ENCODE measurements at regions not wholly inside any gene's neighbourhood (a gene's known extent, or its start where the extent isn't known, plus 50 kb on each side); places are given as distances from the start of the nearest gene placed in this dataset.

DNA sequence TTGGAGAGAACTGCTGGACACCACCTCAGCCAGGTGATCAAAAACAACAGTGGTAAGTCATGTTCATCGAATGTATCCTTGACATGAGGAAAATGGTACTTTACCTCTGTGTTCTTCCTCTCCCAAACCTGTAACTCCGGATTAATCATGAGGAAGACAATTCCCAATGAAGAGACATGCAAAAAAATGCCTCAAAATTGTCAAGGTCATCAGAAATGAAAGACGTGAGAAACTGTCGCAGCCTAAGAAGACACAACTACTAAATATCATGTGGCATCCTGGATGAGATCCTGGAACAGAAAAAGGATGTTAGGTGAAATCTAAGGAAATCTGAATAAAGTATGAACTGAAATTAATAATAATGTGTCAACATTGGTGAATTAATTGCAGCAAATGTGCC, 178.4 kb downstream of the LACC1 start:
- no peak for DNase-seq

DNA sequence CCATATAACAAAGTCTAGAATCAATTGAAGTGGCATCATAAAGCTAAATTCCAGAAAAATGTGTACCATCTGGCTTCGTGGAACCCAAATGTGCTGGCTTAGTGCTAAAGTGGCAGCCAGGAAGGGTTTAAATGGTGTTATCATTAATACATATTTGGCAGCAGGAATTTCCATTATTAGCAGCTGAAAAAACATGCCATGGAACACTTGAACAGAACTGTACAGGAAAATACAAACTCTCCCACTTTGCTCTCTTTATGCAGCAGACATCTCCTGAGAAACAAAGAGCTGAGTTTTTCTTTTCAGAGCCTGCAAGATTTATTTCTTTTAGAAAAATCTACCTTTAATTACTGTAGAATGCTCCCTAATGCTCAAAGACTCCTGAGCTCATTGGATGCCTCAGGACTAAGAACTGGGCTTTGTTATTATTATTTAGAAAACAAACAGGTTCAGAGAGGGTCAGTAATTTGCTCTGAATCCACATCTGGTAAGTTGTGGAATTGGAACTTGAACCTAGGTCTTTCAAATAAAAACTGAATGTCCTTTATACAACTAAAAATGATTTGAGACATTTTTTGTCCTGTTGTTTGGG, 179.0 kb downstream of the LACC1 start:
- DNase-seq, result no peak

DNA sequence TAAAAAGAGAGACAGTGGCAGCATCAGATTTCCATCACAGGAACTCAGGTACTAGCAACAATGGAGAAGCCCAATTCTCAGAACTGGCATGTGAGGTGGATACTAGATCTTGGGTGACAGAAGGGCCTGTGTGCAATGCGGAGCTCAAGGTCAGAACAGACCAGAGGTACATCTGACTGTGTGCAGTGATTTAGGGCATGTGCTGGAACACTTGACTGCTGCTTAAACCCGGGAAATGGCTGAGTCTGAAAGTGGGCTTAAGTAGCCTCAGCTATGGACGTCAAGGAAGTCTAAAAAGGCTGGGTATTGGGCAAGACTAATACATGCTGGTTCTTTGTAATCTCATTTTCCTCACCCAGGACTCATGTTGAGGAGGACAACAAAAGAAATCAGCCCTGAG, 182.2 kb downstream of the LACC1 start:
- DNase-seq, result no peak

DNA sequence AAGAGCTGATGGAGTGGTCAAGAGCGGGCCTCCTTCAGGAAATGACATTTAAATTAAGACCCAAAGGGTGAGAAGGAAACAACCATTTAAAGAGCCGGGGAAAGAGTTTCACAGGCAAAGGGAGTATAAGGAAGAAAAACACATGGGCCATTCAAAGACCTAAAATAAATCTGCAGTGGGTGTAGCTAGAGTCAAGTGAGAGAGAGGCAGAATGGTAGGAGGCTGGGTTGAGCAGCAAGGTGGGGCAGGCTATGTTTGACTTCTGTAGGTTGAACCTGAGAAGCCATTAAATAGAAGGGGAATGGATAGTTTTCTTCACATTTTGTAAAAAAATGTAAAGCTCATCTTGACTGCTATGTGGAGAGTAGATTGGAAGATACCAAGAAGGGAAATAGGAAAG, 183.8 kb downstream of the LACC1 start:
- DNase-seq, result no peak

DNA sequence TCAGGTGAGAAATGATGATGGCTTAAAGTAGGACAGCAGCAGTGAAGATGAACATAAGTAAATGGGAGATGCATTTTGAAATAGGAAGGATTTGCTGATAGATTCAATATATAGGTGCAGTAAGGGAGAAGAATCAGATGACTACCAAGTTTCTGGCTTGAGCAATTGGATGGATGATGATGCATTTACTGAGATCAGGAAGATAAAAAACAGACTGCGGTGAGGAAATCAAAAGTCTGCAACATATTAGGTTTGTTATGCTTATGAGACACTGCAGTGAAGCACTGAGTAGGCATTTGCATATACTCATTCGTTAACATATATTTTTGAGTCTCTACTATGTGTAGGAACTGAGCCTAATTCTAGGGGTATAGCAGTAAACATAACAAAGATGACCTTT, 184.2 kb downstream of the LACC1 start:
- no peak for DNase-seq

DNA sequence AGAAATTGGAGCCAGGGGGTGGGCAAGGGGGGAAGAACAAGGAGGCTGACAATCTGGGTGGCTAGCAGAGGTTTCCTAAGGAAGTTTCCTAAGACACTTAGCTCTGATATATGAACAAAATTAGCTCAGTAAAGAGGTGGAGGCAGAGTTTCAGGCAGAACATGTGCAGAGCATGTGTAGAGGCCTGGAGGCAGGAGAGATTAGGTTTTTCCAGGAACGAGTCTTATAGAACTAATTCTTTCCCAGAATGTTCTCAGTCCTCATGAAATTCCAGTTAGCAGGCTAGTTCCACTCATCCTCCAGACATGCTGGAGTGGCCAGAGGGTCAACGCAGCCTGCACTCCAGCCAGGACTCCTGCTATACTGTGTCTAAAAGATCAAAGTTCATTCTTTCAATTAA, 184.7 kb downstream of the LACC1 start:
- DNase-seq, result no peak

DNA sequence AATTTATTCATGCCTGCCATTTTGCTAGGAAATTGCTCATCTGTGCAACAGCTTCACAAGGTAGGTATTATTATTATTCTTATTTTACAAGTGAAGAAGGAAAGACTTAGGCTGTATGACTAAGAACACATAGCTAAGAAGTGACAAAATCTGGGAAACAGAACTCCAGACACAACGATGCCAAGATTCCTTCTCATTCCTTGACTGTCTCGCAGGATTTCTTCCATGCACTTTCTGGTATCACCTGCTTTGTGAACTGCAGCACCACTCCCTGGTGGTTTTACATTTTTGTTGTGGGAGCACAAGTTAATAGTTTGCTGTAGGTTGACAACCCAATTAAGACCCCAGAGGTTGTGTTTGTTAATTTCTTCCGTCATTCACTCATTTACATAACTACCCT, 188.5 kb downstream of the LACC1 start:
- no peak for DNase-seq

DNA sequence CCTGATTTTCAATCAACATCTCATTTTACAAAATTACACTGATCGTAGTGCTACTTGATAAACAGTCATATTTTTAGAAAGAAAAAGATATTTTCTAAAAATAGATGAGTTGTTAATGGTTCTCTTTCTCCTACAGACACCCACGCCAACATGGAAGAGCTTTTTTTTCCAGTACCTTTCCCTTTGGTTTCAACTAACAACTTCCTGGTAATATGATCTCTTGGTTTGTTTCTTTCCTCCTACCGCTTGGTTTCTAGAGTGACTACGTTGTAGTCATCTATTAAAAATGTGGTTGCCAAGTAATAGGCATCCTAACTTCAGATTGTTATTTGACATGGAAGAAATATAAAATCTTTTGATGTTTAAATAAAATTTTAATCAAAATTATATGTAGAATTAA, 189.0 kb downstream of the LACC1 start:
- DNase-seq, result no peak

DNA sequence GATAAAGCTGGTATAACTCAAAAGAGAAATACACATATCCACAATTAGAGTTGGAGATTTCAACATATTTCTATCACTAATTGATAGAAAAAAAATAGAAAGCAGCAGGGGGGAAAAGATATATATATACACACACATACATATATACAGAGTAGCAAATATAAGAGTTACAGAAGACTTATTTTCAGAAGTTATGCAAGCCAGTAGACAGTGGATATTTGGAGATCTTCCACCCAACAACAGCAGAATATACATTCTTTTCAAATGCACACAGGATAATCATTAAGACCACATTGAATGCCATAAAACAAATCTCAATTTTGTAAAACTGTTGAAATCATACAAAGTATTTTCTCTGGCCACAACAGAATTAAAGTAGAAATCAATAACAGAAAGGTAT, 192.8 kb downstream of the LACC1 start:
- DNase-seq, result no peak

DNA sequence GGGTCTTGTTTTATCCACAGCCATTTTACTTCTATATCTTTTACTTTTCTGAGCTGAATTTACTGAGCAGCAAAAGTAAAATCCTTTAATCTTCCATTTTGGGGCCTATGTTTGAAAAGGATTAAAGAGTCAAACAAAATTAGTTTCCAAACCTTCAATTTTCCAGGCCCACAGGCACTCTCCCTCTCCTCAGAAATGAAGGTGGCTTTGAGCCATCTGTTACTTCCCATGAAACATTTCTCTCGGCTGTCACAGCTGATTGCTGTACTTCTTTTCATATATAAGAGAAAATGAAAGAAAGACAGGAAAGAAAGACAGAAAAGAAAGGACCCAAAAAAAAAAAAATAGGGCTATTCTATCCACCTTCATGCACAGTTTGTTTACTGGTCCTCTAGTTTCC, 194.9 kb downstream of the LACC1 start:
- DNase-seq, result no peak

DNA sequence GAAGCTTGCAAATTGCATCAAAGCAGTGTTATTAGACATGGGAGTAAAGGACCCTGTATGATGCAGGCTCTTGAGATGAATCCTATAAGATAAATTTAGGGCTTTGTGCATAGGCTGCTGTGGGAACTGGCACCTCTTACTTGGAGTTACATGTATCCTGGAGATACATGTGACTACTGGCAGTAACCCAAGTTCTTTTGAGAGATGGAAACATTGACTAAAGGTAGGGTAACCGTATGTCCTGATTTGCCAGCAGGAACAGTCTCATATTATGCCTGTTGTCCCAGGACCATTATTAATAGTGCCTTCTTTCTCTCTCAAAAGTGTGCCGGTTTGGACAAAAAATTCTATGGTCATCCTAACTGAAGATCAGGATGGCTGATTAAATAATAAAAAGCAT, 195.4 kb downstream of the LACC1 start:
- DNase-seq, result no peak

DNA sequence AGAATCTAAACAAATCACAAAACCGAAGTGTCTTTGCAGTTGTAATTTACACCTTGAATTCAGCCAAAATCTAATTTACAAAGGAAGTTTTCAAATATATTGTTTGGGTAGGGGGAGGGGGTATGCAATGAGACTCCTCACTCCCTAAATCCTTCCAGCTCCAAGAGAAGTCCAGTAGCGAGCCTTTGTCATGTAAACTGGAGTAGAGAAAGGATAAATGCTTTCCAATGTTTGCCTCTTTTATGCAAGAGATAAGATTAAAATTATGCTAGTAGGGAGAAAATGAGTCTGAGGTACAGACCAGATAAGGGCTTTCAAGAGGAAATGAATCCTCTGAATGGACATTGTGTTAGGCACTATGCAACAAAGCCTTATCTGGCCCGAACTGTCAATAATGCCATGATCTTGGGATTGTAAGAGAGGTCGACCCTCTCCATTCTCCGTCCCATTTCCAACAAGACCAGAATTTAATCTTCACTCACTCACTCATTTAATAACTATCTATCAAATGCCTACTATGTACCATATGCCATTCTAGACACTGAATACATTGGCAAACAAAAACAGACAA, 199.2 kb downstream of the LACC1 start:
- no peak for DNase-seq

DNA sequence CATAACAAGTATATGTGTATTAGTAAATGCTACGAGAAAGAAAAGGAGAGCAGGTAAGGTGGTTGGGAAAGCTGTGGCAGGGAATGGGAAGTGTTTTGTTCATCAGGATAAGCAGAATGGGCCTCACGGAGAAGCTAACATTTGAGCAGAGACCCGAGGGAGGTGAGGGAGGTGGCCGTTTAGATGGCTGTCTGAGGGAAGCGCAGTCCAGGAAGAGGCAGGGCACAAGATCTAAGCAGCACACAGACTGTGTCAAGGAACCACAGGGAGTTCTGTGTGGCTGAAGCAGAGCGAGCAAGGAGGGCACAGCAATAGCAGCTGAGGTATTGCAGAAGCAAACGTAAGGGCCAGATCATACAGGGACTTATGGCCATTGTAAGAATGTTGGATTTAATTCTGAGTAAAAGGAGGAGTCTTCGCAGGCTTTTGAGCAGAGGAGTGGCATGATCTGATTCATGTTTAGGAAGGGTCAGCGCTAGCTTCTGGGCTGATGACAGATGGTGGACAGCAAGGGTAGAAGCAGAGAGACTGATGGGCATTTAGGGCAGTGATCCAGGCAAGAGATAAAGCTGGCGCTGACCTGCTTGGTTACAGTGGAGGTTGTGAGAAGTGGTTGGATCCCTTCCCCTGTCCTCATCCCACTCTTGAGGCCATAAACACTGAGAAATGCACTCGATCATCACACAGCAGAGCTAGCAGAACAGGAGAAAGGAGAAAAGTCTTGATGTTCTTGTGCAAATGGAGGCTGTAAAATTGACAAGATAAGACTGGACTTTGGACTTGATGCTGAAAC, 199.9 kb downstream of the LACC1 start:
- no peak for DNase-seq

DNA sequence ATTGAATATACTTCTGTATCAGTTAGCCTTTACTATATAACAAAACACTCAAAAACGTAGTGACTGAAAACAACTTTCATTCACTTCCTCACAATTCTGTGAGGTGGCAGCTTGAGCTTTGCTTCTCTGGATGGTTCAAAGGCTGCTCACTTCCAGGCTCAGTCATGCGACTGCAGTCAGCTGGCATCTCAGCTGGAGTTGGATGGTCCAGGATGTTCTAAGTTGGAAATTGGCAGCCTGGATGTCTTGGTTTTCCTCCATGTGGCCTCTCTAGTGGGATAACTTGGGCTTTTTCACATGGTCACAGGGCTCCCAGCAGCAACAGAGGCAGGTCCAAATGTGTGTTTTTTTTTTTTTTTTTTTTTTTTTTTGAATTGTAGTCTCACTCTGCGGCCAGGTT, 204.4 kb downstream of the LACC1 start:
- DNase-seq, result no peak

DNA sequence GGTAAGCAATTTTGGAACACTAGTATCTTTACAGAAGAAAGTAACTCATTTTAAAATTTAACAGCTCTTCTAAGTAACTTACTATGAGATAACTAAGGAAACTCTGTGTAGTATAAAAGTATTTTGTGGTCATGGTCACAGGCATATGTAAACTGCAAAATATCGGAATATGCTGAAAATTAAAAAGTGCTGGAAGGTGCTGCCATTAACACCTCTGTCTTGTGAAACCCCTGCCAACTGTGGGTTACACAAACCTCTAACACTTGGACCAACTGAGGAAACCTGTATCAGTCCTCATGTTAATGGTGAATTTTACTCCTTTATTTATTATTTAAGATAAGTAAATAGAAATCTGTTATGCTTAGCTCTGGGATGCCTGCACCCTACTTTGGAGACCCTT, 206.7 kb downstream of the LACC1 start:
- no peak for DNase-seq

DNA sequence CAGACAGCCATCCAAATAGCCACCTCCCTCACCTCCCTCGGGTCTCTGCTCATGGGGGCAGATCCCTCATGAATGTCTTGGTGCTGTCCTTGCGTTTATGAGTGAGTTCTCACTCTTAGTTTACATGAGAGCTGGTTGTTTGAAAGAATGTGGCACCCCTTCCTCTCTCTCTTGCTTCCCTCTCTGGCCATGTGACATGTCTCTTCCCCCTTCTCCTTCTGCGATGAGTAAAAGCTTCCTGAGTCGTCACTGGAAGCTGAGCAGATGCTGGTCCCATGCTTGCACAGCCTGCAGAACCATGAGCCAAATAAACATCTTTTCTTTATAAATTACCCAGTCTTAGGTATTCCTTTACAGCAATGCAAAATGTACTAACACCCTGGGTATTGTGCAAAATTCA, 208.7 kb downstream of the LACC1 start:
- DNase-seq, result no peak

DNA sequence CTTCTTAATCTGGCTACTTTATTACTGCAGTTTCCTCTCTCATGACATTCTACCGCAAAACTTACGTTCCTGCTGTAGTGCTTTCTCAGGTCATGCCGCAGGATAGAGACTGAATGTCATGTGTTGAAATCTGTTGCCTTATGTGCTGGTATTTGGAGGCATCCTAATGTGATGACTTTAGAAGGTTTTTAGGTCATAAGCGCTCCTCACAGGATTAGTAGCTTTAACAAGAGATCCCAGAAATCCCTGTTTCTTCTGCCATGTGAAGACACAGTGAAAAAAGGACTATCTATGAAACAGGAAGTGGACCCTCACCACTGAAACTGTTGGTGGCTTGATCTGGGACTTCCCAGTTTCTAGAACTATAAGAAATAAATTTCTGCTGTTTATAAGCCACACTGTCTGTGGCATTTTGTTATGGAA, 209.3 kb downstream of the LACC1 start:
- DNase-seq, result no peak

DNA sequence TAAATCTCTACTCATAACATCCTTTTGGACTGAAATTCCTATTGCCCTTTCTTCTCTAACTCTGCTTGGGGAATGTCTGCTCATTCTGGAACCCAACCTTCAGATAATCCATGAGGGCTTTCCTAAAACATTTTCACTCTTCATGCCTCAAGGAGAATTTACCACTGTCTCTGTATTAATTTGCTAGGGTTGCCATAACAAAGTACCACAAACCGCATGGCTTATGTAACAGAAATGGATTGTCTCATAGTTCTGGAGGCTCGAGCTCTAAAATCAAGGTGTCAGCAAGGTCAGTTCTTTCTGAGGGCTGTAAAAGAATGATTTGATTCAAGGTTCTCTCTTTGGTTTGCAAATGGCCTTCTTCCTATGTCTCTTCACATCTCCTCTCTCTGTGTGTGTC, 209.7 kb downstream of the LACC1 start:
- DNase-seq, result no peak

DNA sequence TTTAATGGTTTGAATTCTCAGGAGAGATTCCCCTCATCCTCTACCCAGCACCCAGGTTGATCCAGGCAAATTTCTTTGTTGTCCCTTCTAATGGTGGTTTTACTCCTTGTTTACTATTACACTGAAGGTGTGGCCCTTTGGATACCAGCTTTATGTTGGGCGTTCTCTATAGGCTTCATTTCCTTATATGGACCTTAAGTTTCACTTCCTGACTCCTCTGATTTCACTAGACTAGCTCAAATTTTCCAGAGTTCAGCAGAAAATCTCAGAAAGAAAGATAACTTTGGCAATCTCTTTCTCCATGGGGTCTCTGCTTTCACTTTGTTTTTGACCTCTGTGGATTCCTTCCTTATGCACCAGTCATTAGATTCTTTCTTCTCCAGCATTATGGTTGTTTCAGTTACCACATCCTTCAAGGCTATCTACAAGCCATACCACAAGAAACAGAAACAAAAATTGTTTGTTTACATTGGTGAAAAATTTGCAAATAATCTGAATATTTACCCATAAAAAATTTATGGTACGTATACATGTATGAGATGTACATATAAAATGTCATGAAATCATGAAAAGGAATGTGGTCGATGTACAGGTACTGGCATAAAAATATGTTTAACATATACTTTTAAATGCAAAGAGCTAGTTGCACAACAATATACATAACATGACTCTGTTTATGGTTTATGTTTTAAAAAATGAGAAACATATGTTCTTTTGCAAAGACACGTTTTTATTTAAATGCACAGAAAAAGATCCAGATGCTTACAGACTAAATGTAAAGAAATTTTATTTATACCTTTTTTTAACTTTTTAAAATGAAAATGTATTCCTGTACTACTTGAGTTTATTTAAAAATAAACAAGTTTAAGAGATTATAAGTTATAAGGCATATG, 212.6 kb downstream of the LACC1 start:
- no peak for DNase-seq

DNA sequence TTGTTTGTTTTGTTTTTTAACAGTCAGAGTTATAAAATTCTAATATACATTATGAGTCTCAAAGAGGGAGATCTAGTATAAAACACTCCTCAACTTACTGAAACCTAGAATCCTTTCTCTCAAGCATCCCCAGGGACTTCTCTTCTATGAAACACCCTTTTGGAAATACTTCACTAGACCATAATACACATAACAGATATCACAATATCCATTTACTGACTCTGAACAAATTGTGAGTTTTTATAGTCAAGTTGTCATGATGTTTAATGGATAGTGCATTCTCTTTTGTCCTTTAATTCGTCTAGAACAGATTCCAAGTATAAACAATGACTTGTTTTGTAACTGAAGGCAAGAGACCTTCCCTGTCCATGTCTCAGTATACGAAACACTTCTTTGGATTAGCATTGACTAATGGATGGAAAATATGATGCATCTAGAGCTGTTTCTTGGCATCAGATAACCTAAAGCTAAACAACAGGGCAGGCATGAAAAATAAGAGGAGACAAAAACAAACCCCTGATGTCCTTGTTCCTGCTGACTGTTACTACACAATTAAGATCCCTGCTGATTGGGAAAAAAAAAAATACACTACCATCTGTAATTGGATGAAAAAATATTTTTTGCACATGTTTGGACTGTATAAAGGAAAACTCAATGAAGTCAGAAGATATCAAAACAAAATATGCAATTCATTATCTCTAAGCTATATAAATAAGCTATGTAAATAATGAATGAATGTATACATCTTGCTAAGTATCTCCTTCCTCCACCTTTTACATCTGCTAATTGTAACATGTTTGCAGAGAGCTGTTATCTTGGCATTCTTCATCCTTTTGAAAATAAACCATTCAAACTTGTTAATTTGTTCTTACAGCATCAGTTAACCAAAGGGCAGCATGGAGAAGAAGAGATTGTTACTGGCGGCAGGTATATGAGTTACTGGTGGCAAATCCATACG, 214.2 kb downstream of the LACC1 start:
- no peak for DNase-seq

DNA sequence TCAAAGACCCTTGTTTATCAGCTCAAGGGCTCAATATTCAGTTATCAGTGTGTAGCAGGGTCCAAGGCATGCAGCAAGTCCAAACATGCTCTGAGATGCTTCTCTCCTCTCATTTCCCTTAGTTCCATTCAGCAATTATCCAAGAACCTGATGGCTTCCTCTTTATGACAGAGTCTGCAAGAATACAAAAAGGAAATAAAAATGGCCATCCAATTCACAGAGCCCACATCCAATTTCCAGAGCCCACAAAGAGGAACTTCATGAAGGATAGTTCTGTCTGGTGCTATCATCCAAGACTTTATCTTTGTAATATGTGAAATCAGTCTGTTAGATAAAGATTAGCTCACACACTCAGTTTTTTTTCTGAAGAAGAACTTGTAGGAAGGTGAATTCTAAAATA, 217.2 kb downstream of the LACC1 start:
- no peak for DNase-seq

DNA sequence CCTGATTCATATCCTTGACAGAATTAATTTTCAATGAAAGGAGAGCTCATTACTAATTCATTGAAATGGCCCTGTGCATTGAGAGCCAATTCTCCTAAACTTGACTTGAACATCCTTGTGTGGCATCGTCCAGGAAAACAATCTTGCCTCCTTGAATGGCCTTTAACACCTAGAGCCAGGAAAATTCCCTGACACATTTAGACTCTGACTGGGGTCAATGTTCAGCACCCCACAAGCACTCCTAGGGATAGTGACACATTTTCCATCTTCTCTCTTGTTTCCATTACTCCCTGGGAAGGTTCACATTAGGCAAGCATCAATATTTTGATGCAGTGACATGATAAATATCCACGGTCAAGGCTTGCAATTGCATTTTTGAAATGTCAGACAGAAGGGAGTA, 218.9 kb downstream of the LACC1 start:
- DNase-seq, result no peak

Measured in stimulated activated CD4-positive, alpha-beta T cell treated with anti-CD3 and anti-CD28 coated beads, Interleukin-2, amount 100 ng/mL, for 48 hours (primary cell).